Ammon's horn (tissue), 1 donor: ENCODE measurements at regions not wholly inside any gene's neighbourhood (a gene's known extent, or its start where the extent isn't known, plus 50 kb on each side); places are given as distances from the start of the nearest gene placed in this dataset.

Experiments
- DNase-seq: peaks from one replicate; pipeline ENCODE4 v3.0.0-alpha.2; 2016; ENCODE audit warnings: low spot score

GRCh38 chr11:27771516-27771915 lies 71.3 kb upstream of the BDNF start:
- no peak for DNase-seq

GRCh38 chr11:27770576-27770975 lies 70.3 kb upstream of the BDNF start:
- no peak for DNase-seq

- DNase-seq, result no peak
Observed at GRCh38 chr11:27763736-27764135, 63.5 kb upstream of the BDNF start.

- DNase-seq, result peak; percentile 2
Observed at GRCh38 chr11:27761356-27761755, 61.1 kb upstream of the BDNF start.

- DNase-seq, result no peak
Observed at GRCh38 chr11:27757953-27758352, 57.7 kb upstream of the BDNF start.

GRCh38 chr11:27754035-27755017 lies 54.1 kb upstream of the BDNF start:
- DNase-seq, result no peak
